ENCODE measurements at regions not wholly inside any gene's neighbourhood (a gene's known extent, or its start where the extent isn't known, plus 50 kb on each side); places are given as distances from the start of the nearest gene placed in this dataset.

DNA sequence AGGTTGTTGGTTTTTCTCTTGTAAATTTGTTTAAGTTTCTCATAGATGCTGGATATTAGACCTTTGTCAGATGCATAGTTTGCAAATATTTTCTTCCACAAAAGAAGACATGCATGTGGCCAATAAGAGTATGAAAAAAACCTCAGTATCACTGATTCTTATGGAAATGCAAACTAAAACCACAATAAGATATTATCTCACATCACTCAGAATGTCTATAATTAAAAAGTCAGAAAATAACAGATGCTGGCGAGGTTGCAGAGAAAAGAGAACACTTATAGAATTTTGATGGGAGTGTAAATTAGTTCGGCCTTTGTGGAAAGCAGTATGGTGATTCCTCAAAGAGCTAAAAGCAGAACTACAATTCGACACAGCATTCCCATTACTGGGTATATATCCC lies 1355.6 kb downstream of the FAM133A start:
- DNase-seq (ENCODE audit: low read depth), result no peak
- TF ChIP-seq, protein P1, sequence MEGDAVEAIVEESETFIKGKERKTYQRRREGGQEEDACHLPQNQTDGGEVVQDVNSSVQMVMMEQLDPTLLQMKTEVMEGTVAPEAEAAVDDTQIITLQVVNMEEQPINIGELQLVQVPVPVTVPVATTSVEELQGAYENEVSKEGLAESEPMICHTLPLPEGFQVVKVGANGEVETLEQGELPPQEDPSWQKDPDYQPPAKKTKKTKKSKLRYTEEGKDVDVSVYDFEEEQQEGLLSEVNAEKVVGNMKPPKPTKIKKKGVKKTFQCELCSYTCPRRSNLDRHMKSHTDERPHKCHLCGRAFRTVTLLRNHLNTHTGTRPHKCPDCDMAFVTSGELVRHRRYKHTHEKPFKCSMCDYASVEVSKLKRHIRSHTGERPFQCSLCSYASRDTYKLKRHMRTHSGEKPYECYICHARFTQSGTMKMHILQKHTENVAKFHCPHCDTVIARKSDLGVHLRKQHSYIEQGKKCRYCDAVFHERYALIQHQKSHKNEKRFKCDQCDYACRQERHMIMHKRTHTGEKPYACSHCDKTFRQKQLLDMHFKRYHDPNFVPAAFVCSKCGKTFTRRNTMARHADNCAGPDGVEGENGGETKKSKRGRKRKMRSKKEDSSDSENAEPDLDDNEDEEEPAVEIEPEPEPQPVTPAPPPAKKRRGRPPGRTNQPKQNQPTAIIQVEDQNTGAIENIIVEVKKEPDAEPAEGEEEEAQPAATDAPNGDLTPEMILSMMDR (IDR thresholded peaks at IDR 0.05; ENCODE audit: insufficient read depth, low read depth, low read length), result no peak
- no peak overlapping the region for H3K4me3 ChIP-seq (ENCODE audit: low read depth, low read length)

- H3K4me3 ChIP-seq (ENCODE audit: low read depth, low read length), result no peak overlapping the region
- TF ChIP-seq, protein P1 (IDR thresholded peaks at IDR 0.05; ENCODE audit: insufficient read depth, low read depth, low read length), result no peak
- DNase-seq (ENCODE audit: low read depth), result no peak
These were observed 1366.1 kb downstream of the FAM133A start for GRCh38 chrX:95040104-95040503.

- TF ChIP-seq, protein P1 (IDR thresholded peaks at IDR 0.05; ENCODE audit: insufficient read depth, low read depth, low read length), result no peak
- no peak for DNase-seq (ENCODE audit: low read depth)
- no peak overlapping the region for H3K4me3 ChIP-seq (ENCODE audit: low read depth, low read length)
These were observed 1370.3 kb downstream of the FAM133A start for GRCh38 chrX:95044331-95044730.

DNA sequence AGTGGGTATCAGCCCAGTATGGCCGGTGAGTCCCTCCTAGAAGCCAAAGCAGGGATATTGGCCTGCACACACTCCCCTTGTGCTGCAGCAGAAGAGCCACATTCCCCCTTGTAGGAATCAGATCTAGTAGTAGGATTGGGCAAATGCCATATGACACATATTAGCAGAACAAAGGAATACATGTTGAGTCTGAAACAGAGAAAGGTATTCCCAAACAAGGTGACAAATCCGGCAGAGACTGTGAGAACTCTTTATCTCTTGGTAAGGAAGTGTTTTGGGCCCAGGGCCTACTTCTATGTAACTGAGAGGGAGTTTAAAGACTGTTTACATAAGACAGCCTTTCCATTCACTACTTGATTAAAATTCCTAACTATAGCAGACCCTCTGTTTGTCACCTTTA lies 1382.0 kb downstream of the FAM133A start:
- TF ChIP-seq, protein P1 (IDR thresholded peaks at IDR 0.05; ENCODE audit: insufficient read depth, low read depth, low read length), result no peak
- DNase-seq (ENCODE audit: low read depth), result no peak
- no peak overlapping the region for H3K4me3 ChIP-seq (ENCODE audit: low read depth, low read length)

GRCh38 chrX:95056901-95057300 lies 1382.9 kb downstream of the FAM133A start:
- DNase-seq (ENCODE audit: low read depth), result peak; percentile 30
- H3K4me3 ChIP-seq (ENCODE audit: low read depth, low read length), result no peak overlapping the region
- TF ChIP-seq, protein P1 (IDR thresholded peaks at IDR 0.05; ENCODE audit: insufficient read depth, low read depth, low read length), result peak; percentile 27

GRCh38 chrX:95057341-95057740 lies 1383.3 kb downstream of the FAM133A start:
- no peak for DNase-seq (ENCODE audit: low read depth)
- H3K4me3 ChIP-seq (ENCODE audit: low read depth, low read length), result no peak overlapping the region
- TF ChIP-seq, protein P1 (IDR thresholded peaks at IDR 0.05; ENCODE audit: insufficient read depth, low read depth, low read length), result no peak

GRCh38 chrX:95058815-95059214 lies 1384.8 kb downstream of the FAM133A start:
- DNase-seq (ENCODE audit: low read depth), result peak; percentile 44

More at GRCh38 chrX:95058815-95059214, 1384.8 kb downstream of the FAM133A start:
- no peak overlapping the region for H3K4me3 ChIP-seq (ENCODE audit: low read depth, low read length)
- TF ChIP-seq, protein P1 (IDR thresholded peaks at IDR 0.05; ENCODE audit: insufficient read depth, low read depth, low read length), result no peak

All from fibroblast of villous mesenchyme (primary cell).